HUES64 (cell line): ENCODE measurements at regions not wholly inside any gene's neighbourhood (a gene's known extent, or its start where the extent isn't known, plus 50 kb on each side); places are given as distances from the start of the nearest gene placed in this dataset.
A peak's percentile ranks its signal among the peaks of the same experiment; 100 is the strongest.

ENCODE experiments used
- H3K27ac ChIP-seq: 2 replicates; pipeline ENCODE4 v1.7.0; 2013; ENCODE audit warnings: low read depth, low read length, inconsistent platforms
- H3K27me3 ChIP-seq: 2 replicates; pipeline ENCODE4 v1.6.1; 2013; ENCODE audit warnings: mild to moderate bottlenecking, low read length; ENCODE audit not compliant: insufficient read depth
- H3K36me3 ChIP-seq: 2 replicates; pipeline ENCODE4 v1.6.1; 2013; ENCODE audit warnings: mild to moderate bottlenecking, low read length; ENCODE audit not compliant: insufficient read depth
- H3K4me1 ChIP-seq: 2 replicates; pipeline ENCODE4 v1.6.1; 2013; ENCODE audit warnings: mild to moderate bottlenecking, low read length, moderate library complexity; ENCODE audit not compliant: insufficient read depth
- H3K4me3 ChIP-seq: 2 replicates; pipeline ENCODE4 v1.5.1; 2013; ENCODE audit warnings: mild to moderate bottlenecking, low read length, moderate library complexity
- H3K9ac ChIP-seq: 2 replicates; pipeline ENCODE4 v1.6.1; 2013; ENCODE audit warnings: mild to moderate bottlenecking, low read depth, low read length
- H3K9me3 ChIP-seq: 2 replicates; pipeline ENCODE4 v1.6.1; 2013; ENCODE audit warnings: low read depth, low read length; ENCODE audit not compliant: insufficient read depth
- WGBS: fragments of 150-250, 120-280 bp; methylation state at CpG from one replicate; pipeline ENCODE4 v1.1.7; 2013; ENCODE audit warnings: missing lambda C conversion rate; 5-methylcytosine and 5-hydroxymethylcytosine counted together

GRCh38 chr6:90450268-90450953 lies 136.5 kb downstream of the MAP3K7 start:
- Histone ChIP-seq H3K36me3 (no peaks in the 10 kb centered on the region), H3K4me3 (no peak overlapping the region), H3K4me1 (peaks cover 27% of the 10 kb centered on the region), H3K27ac (peak overlapping the region; percentile 42; the same call in 1 of the 2 replicates), H3K27me3 (no peaks in the 10 kb centered on the region), H3K9ac (no peak overlapping the region), H3K9me3 (no peaks in the 10 kb centered on the region)
- WGBS: 49% methylated on average over 4 of the region's 4 CpGs

GRCh38 chr6:90449311-90449710 lies 137.6 kb downstream of the MAP3K7 start:
- WGBS: 97% methylated on average over 5 of the region's 5 CpGs

GRCh38 chr6:90448836-90449235 lies 138.0 kb downstream of the MAP3K7 start:
- no peaks in the 10 kb centered on the region for H3K36me3 ChIP-seq
- no peak overlapping the region for H3K9ac ChIP-seq
- no peaks in the 10 kb centered on the region for H3K27me3 ChIP-seq
- no peaks in the 10 kb centered on the region for H3K9me3 ChIP-seq
- 92% methylated on average over 5 of the region's 5 CpGs for WGBS
- no peak overlapping the region for H3K4me3 ChIP-seq
- H3K27ac ChIP-seq: no peak overlapping the region
- H3K4me1 ChIP-seq: peaks cover 36% of the 10 kb centered on the region

More at GRCh38 chr6:90449311-90449710, 137.6 kb downstream of the MAP3K7 start:
- no peaks in the 10 kb centered on the region for H3K36me3 ChIP-seq
- H3K4me3 ChIP-seq: no peak overlapping the region
- H3K9ac ChIP-seq: no peak overlapping the region
- H3K4me1 ChIP-seq: peaks cover 32% of the 10 kb centered on the region
- no peak overlapping the region for H3K27ac ChIP-seq
- no peaks in the 10 kb centered on the region for H3K27me3 ChIP-seq
- H3K9me3 ChIP-seq: no peaks in the 10 kb centered on the region

GRCh38 chr6:90446164-90446563 lies 140.7 kb downstream of the MAP3K7 start:
- no peaks in the 10 kb centered on the region for H3K27me3 ChIP-seq
- H3K27ac ChIP-seq: no peak overlapping the region
- WGBS: 84% methylated on average over 2 of the region's 2 CpGs
- peaks cover 53% of the 10 kb centered on the region for H3K4me1 ChIP-seq
- H3K9ac ChIP-seq: no peak overlapping the region
- H3K4me3 ChIP-seq: no peak overlapping the region
- H3K9me3 ChIP-seq: no peaks in the 10 kb centered on the region
- H3K36me3 ChIP-seq: no peaks in the 10 kb centered on the region

- Histone ChIP-seq H3K27ac (no peak overlapping the region), H3K36me3 (no peaks in the 10 kb centered on the region), H3K4me3 (no peak overlapping the region), H3K4me1 (peaks cover 53% of the 10 kb centered on the region), H3K9me3 (no peaks in the 10 kb centered on the region), H3K9ac (no peak overlapping the region), H3K27me3 (no peaks in the 10 kb centered on the region)
- 98% methylated on average over 2 of the region's 2 CpGs for WGBS
These were observed 141.3 kb downstream of the MAP3K7 start for GRCh38 chr6:90445533-90446108.

- no peak overlapping the region for H3K4me3 ChIP-seq
- no peak overlapping the region for H3K9ac ChIP-seq
- no peaks in the 10 kb centered on the region for H3K27me3 ChIP-seq
- 78% methylated on average over 8 of the region's 8 CpGs for WGBS
- H3K27ac ChIP-seq: peak overlapping the region; percentile 15; the same call in 1 of the 2 replicates
- H3K4me1 ChIP-seq: peaks cover 50% of the 10 kb centered on the region
- no peaks in the 10 kb centered on the region for H3K9me3 ChIP-seq
- H3K36me3 ChIP-seq: no peaks in the 10 kb centered on the region
These were observed 142.6 kb downstream of the MAP3K7 start for GRCh38 chr6:90444160-90444714.

- 26% methylated on average over 1 of the region's 1 CpG for WGBS
- Histone ChIP-seq H3K9me3 (no peaks in the 10 kb centered on the region), H3K4me1 (peaks cover 55% of the 10 kb centered on the region), H3K4me3 (no peak overlapping the region), H3K36me3 (no peaks in the 10 kb centered on the region), H3K9ac (no peak overlapping the region), H3K27ac (no peak overlapping the region), H3K27me3 (no peaks in the 10 kb centered on the region)
These were observed 144.5 kb downstream of the MAP3K7 start for GRCh38 chr6:90442366-90442765.

GRCh38 chr6:90440586-90441283 lies 144.1 kb upstream of the BACH2 start:
- WGBS: 85% methylated on average over 8 of the region's 8 CpGs
- H3K27me3 ChIP-seq: no peaks in the 10 kb centered on the region

GRCh38 chr6:90439586-90439985 lies 142.9 kb upstream of the BACH2 start:
- 89% methylated on average over 2 of the region's 2 CpGs for WGBS
- Histone ChIP-seq H3K4me3 (no peak overlapping the region), H3K27ac (no peak overlapping the region), H3K4me1 (peaks cover 80% of the 10 kb centered on the region), H3K27me3 (no peaks in the 10 kb centered on the region), H3K9ac (no peak overlapping the region), H3K9me3 (peaks cover 2% of the 10 kb centered on the region; the same call in 1 of the 2 replicates), H3K36me3 (no peaks in the 10 kb centered on the region)

More at GRCh38 chr6:90440586-90441283, 144.1 kb upstream of the BACH2 start:
- Histone ChIP-seq H3K9ac (no peak overlapping the region), H3K4me1 (peaks cover 71% of the 10 kb centered on the region), H3K4me3 (no peak overlapping the region), H3K9me3 (no peaks in the 10 kb centered on the region), H3K27ac (0 out of 2 replicates have a peak overlapping the region, but pooled peaks have one; percentile 1), H3K36me3 (no peaks in the 10 kb centered on the region)

GRCh38 chr6:90436403-90436802 lies 139.8 kb upstream of the BACH2 start:
- WGBS: 92% methylated on average over 1 of the region's 1 CpG
- Histone ChIP-seq H3K9me3 (peaks cover 20% of the 10 kb centered on the region), H3K4me1 (peaks cover 55% of the 10 kb centered on the region), H3K4me3 (no peak overlapping the region), H3K9ac (no peak overlapping the region), H3K27me3 (no peaks in the 10 kb centered on the region), H3K36me3 (no peaks in the 10 kb centered on the region), H3K27ac (peak overlapping the region; percentile 59; the same call in 1 of the 2 replicates)
